K562 (cell line): ENCODE measurements at regions not wholly inside any gene's neighbourhood (a gene's known extent, or its start where the extent isn't known, plus 50 kb on each side); places are given as distances from the start of the nearest gene placed in this dataset.

Experiments used
- CC2D1A ChIP-seq: fragments of 450-650 bp; IDR thresholded peaks from 2 replicates; pipeline ENCODE4 v1.6.1; 2017; ENCODE audit warnings: mild to moderate bottlenecking
- CHD1 ChIP-seq: fragments of 200-600 bp; sonication (generic); IDR thresholded peaks from one replicate; pipeline ENCODE4 v1.6.1; 2012; ENCODE audit warnings: mild to moderate bottlenecking, moderate library complexity, low read length, inconsistent platforms
- IRF2 ChIP-seq: sonication (generic); formaldehyde crosslinking; IDR thresholded peaks from 2 replicates; pipeline ENCODE4 v1.8.1; 2022; ENCODE audit warnings: mild to moderate bottlenecking, missing genetic modification reagents
- TF ChIP-seq, protein P1 (sequence below): fragments of 200-800 bp; sonication (Bioruptor generic); IDR thresholded peaks from 2 replicates; pipeline ENCODE4 v1.6.1; 2016; ENCODE audit warnings: missing genetic modification characterization, missing compliant biosample characterization
- TF ChIP-seq, protein P2 (sequence below): fragments of 250-450 bp; sonication (Bioruptor Pico); IDR thresholded peaks from 2 replicates; pipeline ENCODE4 v1.8.0; 2021; ENCODE audit warnings: moderate library complexity, mild to moderate bottlenecking, inconsistent platforms
- TF ChIP-seq, protein P3 (sequence below): fragments of 250-450 bp; sonication (Bioruptor Pico); IDR thresholded peaks from 2 replicates; pipeline ENCODE4 v1.5.0; 2021

DNA sequence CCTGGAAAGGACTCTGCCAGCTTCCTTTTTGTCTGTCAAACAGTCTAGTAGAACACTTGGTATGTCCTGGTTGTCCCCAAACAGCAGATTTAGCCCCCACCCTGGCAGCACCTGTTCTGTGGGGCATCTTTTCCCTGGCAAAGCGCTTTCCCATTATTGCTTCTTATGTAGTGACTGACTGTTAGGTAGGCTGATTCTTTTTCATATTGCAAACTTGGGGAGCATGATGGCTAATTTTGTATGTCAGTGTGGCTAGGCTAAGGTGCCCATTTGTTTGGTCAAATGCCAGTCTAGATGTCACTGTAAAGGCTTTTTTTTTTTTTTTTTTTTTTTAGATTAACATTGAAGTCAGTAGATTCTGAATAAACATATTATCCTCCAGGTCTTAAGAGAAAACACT is 140.2 kb downstream of the MYCN start (continued):
- TF ChIP-seq, protein P1, sequence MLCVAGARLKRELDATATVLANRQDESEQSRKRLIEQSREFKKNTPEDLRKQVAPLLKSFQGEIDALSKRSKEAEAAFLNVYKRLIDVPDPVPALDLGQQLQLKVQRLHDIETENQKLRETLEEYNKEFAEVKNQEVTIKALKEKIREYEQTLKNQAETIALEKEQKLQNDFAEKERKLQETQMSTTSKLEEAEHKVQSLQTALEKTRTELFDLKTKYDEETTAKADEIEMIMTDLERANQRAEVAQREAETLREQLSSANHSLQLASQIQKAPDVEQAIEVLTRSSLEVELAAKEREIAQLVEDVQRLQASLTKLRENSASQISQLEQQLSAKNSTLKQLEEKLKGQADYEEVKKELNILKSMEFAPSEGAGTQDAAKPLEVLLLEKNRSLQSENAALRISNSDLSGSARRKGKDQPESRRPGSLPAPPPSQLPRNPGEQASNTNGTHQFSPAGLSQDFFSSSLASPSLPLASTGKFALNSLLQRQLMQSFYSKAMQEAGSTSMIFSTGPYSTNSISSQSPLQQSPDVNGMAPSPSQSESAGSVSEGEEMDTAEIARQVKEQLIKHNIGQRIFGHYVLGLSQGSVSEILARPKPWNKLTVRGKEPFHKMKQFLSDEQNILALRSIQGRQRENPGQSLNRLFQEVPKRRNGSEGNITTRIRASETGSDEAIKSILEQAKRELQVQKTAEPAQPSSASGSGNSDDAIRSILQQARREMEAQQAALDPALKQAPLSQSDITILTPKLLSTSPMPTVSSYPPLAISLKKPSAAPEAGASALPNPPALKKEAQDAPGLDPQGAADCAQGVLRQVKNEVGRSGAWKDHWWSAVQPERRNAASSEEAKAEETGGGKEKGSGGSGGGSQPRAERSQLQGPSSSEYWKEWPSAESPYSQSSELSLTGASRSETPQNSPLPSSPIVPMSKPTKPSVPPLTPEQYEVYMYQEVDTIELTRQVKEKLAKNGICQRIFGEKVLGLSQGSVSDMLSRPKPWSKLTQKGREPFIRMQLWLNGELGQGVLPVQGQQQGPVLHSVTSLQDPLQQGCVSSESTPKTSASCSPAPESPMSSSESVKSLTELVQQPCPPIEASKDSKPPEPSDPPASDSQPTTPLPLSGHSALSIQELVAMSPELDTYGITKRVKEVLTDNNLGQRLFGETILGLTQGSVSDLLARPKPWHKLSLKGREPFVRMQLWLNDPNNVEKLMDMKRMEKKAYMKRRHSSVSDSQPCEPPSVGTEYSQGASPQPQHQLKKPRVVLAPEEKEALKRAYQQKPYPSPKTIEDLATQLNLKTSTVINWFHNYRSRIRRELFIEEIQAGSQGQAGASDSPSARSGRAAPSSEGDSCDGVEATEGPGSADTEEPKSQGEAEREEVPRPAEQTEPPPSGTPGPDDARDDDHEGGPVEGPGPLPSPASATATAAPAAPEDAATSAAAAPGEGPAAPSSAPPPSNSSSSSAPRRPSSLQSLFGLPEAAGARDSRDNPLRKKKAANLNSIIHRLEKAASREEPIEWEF (CRISPR knock-in tag) = no peak
- TF ChIP-seq, protein P2, sequence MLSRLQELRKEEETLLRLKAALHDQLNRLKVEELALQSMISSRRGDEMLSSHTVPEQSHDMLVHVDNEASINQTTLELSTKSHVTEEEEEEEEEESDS (CRISPR knock-in tag) = no peak
- no peak for TF ChIP-seq IRF2 (CRISPR knock-in tag)
- TF ChIP-seq, protein P3, sequence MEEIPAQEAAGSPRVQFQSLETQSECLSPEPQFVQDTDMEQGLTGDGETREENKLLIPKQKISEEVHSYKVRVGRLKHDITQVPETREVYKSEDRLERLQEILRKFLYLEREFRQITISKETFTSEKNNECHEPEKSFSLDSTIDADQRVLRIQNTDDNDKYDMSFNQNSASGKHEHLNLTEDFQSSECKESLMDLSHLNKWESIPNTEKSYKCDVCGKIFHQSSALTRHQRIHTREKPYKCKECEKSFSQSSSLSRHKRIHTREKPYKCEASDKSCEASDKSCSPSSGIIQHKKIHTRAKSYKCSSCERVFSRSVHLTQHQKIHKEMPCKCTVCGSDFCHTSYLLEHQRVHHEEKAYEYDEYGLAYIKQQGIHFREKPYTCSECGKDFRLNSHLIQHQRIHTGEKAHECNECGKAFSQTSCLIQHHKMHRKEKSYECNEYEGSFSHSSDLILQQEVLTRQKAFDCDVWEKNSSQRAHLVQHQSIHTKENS (CRISPR knock-in tag) = no peak
- no peak for TF ChIP-seq CC2D1A
- no peak for TF ChIP-seq CHD1
